ENCODE measurements at regions not wholly inside any gene's neighbourhood (a gene's known extent, or its start where the extent isn't known, plus 50 kb on each side); places are given as distances from the start of the nearest gene placed in this dataset.

GRCh38 chr15:79222808-79223207 is 59.7 kb upstream of the ANKRD34C start:
- no peak for TF ChIP-seq CTCF (IDR thresholded peaks at IDR 0.05 in 2 of 3, conservative IDR thresholded peaks at IDR 0.05 in 1 of 3; ENCODE audit: borderline replicate concordance in 1 of 3, insufficient read depth in 1 of 3, low read depth in 2 of 3, low read length in 2 of 3)
- no peak for TF ChIP-seq POLR2A (IDR thresholded peaks at IDR 0.05; ENCODE audit: borderline replicate concordance, extremely low read depth, insufficient read depth, insufficient read length)
- TF ChIP-seq TCF7L2 (IDR thresholded peaks at IDR 0.05; ENCODE audit: borderline replicate concordance, extremely low read depth, insufficient read depth, insufficient read length): no peak
- no peak for TF ChIP-seq JUND (IDR thresholded peaks at IDR 0.05)
- no peak for TF ChIP-seq RAD21 (IDR thresholded peaks at IDR 0.05; ENCODE audit: low read depth)
